Epithelial cell of esophagus (primary cell): ENCODE measurements at regions not wholly inside any gene's neighbourhood (a gene's known extent, or its start where the extent isn't known, plus 50 kb on each side); places are given as distances from the start of the nearest gene placed in this dataset.

Experiments used
- DNase-seq: peaks from one replicate; pipeline ENCODE4 v3.0.0; 2010; ENCODE audit warnings: low read depth
- H3K4me3 ChIP-seq: 2 replicates; pipeline ENCODE4 v1.5.1; 2011; ENCODE audit warnings: mild to moderate bottlenecking, low read length, control low read depth
- CTCF ChIP-seq: IDR thresholded peaks from 2 replicates; pipeline ENCODE4 v1.5.1; 2011; ENCODE audit warnings: low read depth, mild to moderate bottlenecking, low read length, control low read depth, inconsistent platforms; ENCODE audit not compliant: insufficient read depth; ENCODE audit errors: missing control alignments

GRCh38 chr16:48659940-48660339 is 50.0 kb upstream of the N4BP1 start:
- DNase-seq: no peak
- no peak for TF ChIP-seq CTCF
- H3K4me3 ChIP-seq: no peak overlapping the region
